ENCODE measurements at regions not wholly inside any gene's neighbourhood (a gene's known extent, or its start where the extent isn't known, plus 50 kb on each side); places are given as distances from the start of the nearest gene placed in this dataset.

- H3K4me3 Mint-ChIP-seq: no peak overlapping the region
- H3K27me3 Mint-ChIP-seq (ENCODE audit: low read depth in 3 of 3): peaks cover 10 to 16% (median 11%) of the 10 kb centered on the region in 3 donors
- Histone ChIP-seq H4K20me1 (ENCODE audit: insufficient read depth, low read length) (no peaks in the 10 kb centered on the region), H3K36me3 (replicated peaks in 1 of 2; ENCODE audit: control insufficient read depth in 1 of 2, insufficient read depth in 2 of 2, low read length in 2 of 2) (no peaks in the 10 kb centered on the region), H3K4me2 (replicated peaks; ENCODE audit: extremely low read depth, low read length, poor library complexity, severe bottlenecking) (no peak overlapping the region), H3K9me3 (replicated peaks in 1 of 2; ENCODE audit: control insufficient read depth in 1 of 2, insufficient read depth in 1 of 2, low read length in 2 of 2) (no peaks in the 10 kb centered on the region), H3K9ac (ENCODE audit: insufficient read depth, low read length, poor library complexity, severe bottlenecking) (no peak overlapping the region), H3K27ac (ENCODE audit: low read depth in 1 of 2, low read length in 2 of 2) (no peak overlapping the region), H3K79me2 (ENCODE audit: insufficient read depth, low read length) (no peaks in the 10 kb centered on the region), H3K4me3 (replicated peaks in 1 of 3; ENCODE audit: low read depth in 2 of 3, low read length in 3 of 3) (no peak overlapping the region), H3K4me1 (ENCODE audit: control insufficient read depth in 1 of 2, insufficient read depth in 2 of 2, low read length in 2 of 2) (no peaks in the 10 kb centered on the region), H2AFZ (ENCODE audit: insufficient read depth, low read depth, low read length, poor library complexity, severe bottlenecking) (no peak overlapping the region), H3K27me3 (ENCODE audit: control insufficient read depth in 2 of 2, insufficient read depth in 2 of 2, low read length in 2 of 2) (peaks cover 0 to 2% of the 10 kb centered on the region in 2 donors)
- no peaks in the 10 kb centered on the region for H3K9me3 Mint-ChIP-seq
- WGBS (ENCODE audit: insufficient coverage): 40% methylated on average over 1 of the region's 4 CpGs
- H3K36me3 Mint-ChIP-seq: no peaks in the 10 kb centered on the region
- no peak overlapping the region for H3K27ac Mint-ChIP-seq
- TF ChIP-seq CTCF (IDR thresholded peaks at IDR 0.05): no peak
- H3K4me1 Mint-ChIP-seq: no peaks in the 10 kb centered on the region
- intact Hi-C loops (cut with micrococcal nuclease): loop anchor here in 1 of 2 donors (5.0 kb wide), 1 partner anchor 103 kb away; no protein-coding TSS in a partner anchor
- DNase-seq: no peak
Observed at GRCh38 chr17:34525651-34526050, 53.7 kb upstream of the TMEM132E start.

DNA sequence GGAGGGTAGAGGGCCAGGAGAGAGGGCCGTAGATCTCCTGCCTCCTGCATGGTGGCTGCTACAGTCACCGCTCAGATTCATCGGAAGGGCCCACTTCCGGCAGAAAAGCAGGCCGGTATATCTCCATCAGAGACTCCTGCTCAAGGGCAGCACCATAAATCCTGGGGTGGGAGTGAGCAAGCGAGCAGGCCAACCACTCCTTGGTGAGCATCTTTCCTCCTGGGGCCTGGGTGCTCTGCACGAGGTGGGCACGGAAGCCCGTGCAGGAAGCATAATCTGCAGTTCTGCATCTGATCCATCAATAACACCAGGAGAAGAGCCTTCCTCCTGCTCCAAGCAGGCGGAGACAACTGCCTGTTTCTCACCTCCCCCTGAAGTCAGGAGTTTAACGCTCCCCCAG is 57.4 kb upstream of the TMEM132E start:
- no peak overlapping the region for H3K9ac ChIP-seq (ENCODE audit: insufficient read depth, low read length, poor library complexity, severe bottlenecking)
- intact Hi-C loops (cut with micrococcal nuclease): no loop called here
- 74% methylated on average over 10 of the region's 11 CpGs for WGBS (ENCODE audit: insufficient coverage)
- H3K27ac ChIP-seq (ENCODE audit: low read depth in 1 of 2, low read length in 2 of 2): no peak overlapping the region
- H3K4me1 ChIP-seq (ENCODE audit: control insufficient read depth in 1 of 2, insufficient read depth in 2 of 2, low read length in 2 of 2): no peaks in the 10 kb centered on the region
- H3K4me3 ChIP-seq (replicated peaks in 1 of 3; ENCODE audit: low read depth in 2 of 3, low read length in 3 of 3): no peak overlapping the region
- TF ChIP-seq CTCF (IDR thresholded peaks at IDR 0.05): no peak
- H4K20me1 ChIP-seq (ENCODE audit: insufficient read depth, low read length): no peaks in the 10 kb centered on the region
- Mint-ChIP-seq H3K9me3 (no peaks in the 10 kb centered on the region), H3K36me3 (no peaks in the 10 kb centered on the region), H3K4me1 (no peaks in the 10 kb centered on the region), H3K27ac (no peak overlapping the region), H3K4me3 (no peak overlapping the region), H3K27me3 (ENCODE audit: low read depth in 3 of 3) (peaks cover 10 to 13% (median 13%) of the 10 kb centered on the region in 3 donors)
- DNase-seq: no peak
- H3K79me2 ChIP-seq (ENCODE audit: insufficient read depth, low read length): no peaks in the 10 kb centered on the region
- no peak overlapping the region for H2AFZ ChIP-seq (ENCODE audit: insufficient read depth, low read depth, low read length, poor library complexity, severe bottlenecking)
- no peak overlapping the region for H3K4me2 ChIP-seq (replicated peaks; ENCODE audit: extremely low read depth, low read length, poor library complexity, severe bottlenecking)
- peaks cover 0 to 2% of the 10 kb centered on the region in 2 donors for H3K27me3 ChIP-seq (ENCODE audit: control insufficient read depth in 2 of 2, insufficient read depth in 2 of 2, low read length in 2 of 2)
- no peaks in the 10 kb centered on the region for H3K36me3 ChIP-seq (replicated peaks in 1 of 2; ENCODE audit: control insufficient read depth in 1 of 2, insufficient read depth in 2 of 2, low read length in 2 of 2)
- no peaks in the 10 kb centered on the region for H3K9me3 ChIP-seq (replicated peaks in 1 of 2; ENCODE audit: control insufficient read depth in 1 of 2, insufficient read depth in 1 of 2, low read length in 2 of 2)

Data from CD14-positive monocyte (primary cell).